Aorta (tissue), 5 donors: ENCODE measurements at regions not wholly inside any gene's neighbourhood (a gene's known extent, or its start where the extent isn't known, plus 50 kb on each side); places are given as distances from the start of the nearest gene placed in this dataset.

Experiments
- ATAC-seq: fragments of 200-7000 bp; cut with Tn5 transposase; one replicate; pipeline ENCODE4 v1.9.1; 2022; ENCODE audit warnings: moderate library complexity; ENCODE audit not compliant: low FRiP score
- DNase-seq, 2 donors: peaks; one replicate each; pipeline ENCODE4 v3.0.0-alpha.2; 2020
- H3K27ac ChIP-seq, 2 donors: one replicate each; pipeline ENCODE4 v1.5.1; 2013; ENCODE audit warnings: low read length in 2 of 2, mild to moderate bottlenecking in 2 of 2, moderate library complexity in 2 of 2, control low read depth in 1 of 2, inconsistent platforms in 1 of 2, low read depth in 1 of 2
- H3K27me3 ChIP-seq, 2 donors: one replicate each; pipeline ENCODE4 v1.6.1; 2013; ENCODE audit warnings: control low read depth in 1 of 2, low read length in 1 of 2, mild to moderate bottlenecking in 1 of 2, moderate library complexity in 1 of 2; ENCODE audit not compliant: insufficient read depth in 2 of 2, control insufficient read depth in 1 of 2
- H3K36me3 ChIP-seq, 2 donors: one replicate each; pipeline ENCODE4 v1.6.1; 2013; ENCODE audit warnings: control low read depth in 1 of 2, low read length in 1 of 2, mild to moderate bottlenecking in 1 of 2; ENCODE audit not compliant: insufficient read depth in 2 of 2, control insufficient read depth in 1 of 2
- H3K4me1 ChIP-seq, 2 donors: one replicate each; pipeline ENCODE4 v1.6.1; 2013; ENCODE audit warnings: low read length in 2 of 2, control low read depth in 1 of 2, mild to moderate bottlenecking in 1 of 2, moderate library complexity in 1 of 2; ENCODE audit not compliant: insufficient read depth in 2 of 2, control insufficient read depth in 1 of 2
- H3K4me3 ChIP-seq, 2 donors: one replicate each; pipeline ENCODE4 v1.5.1; 2013; ENCODE audit warnings: low read length in 2 of 2, control low read depth in 1 of 2, mild to moderate bottlenecking in 1 of 2
- H3K9me3 ChIP-seq: one replicate; pipeline ENCODE4 v1.6.1; 2013; ENCODE audit warnings: mild to moderate bottlenecking, low read length; ENCODE audit not compliant: control insufficient read depth
- WGBS, 2 donors: extraction: QIAGEN DNeasy Blood & Tissue Kit; methylation state at CpG; one replicate each; pipeline ENCODE4 v1.1.7; 2013; 5-methylcytosine and 5-hydroxymethylcytosine counted together
- intact Hi-C, 2 donors: fragments of 100-400 bp; cut with DNase I; formaldehyde crosslinking; loops; one replicate each; pipeline versions ENCODE4 v1.14.2 to v1.15.0; 2022
- donor health status: healthy with polysubstance abuse.
- donor health status: Bipolar disorder and iron deficiency.
- donor health status: DM: no; HTN: no; CAD: no.
- donor health status: DM: no; HTN: no; CAD: no.
- donor health status: DM: yes; HTN: yes; CAD: no.

- WGBS, 2 donors = 85 to 90% methylated on average over 3 of the region's 3 CpGs
- no peaks in the 10 kb centered on the region for H3K4me1 ChIP-seq
Measured at GRCh38 chr13:73230716-73231115, 171.9 kb downstream of the KLF5 start.

GRCh38 chr13:73228546-73228945, 169.7 kb downstream of the KLF5 start:
- Histone ChIP-seq H3K27me3 (no peaks in the 10 kb centered on the region), H3K27ac (no peak overlapping the region), H3K4me1 (no peaks in the 10 kb centered on the region), H3K4me3 (no peak overlapping the region), H3K36me3 (no peaks in the 10 kb centered on the region), H3K9me3 (no peaks in the 10 kb centered on the region)
- intact Hi-C loops = no loop called here
- DNase-seq = no peak
- no peak for ATAC-seq

More at GRCh38 chr13:73230716-73231115, 171.9 kb downstream of the KLF5 start:
- ATAC-seq (no peak), DNase-seq (no peak)
- Histone ChIP-seq H3K4me3 (no peak overlapping the region), H3K27me3 (no peaks in the 10 kb centered on the region), H3K36me3 (no peaks in the 10 kb centered on the region), H3K27ac (no peak overlapping the region), H3K9me3 (no peaks in the 10 kb centered on the region)
- intact Hi-C loops = no loop called here

GRCh38 chr13:73225990-73226389, 167.2 kb downstream of the KLF5 start:
- DNase-seq (no peak), ATAC-seq (no peak)
- Histone ChIP-seq H3K27me3 (no peaks in the 10 kb centered on the region), H3K9me3 (no peaks in the 10 kb centered on the region), H3K4me3 (no peak overlapping the region), H3K4me1 (no peaks in the 10 kb centered on the region), H3K36me3 (no peaks in the 10 kb centered on the region), H3K27ac (no peak overlapping the region)
- intact Hi-C loops = no loop called here
- WGBS, 2 donors = 94 to 97% methylated on average over 1 of the region's 1 CpG

GRCh38 chr13:73224703-73225102, 165.9 kb downstream of the KLF5 start:
- DNase-seq (no peak), ATAC-seq (no peak)
- Histone ChIP-seq H3K36me3 (no peaks in the 10 kb centered on the region), H3K27ac (no peak overlapping the region), H3K27me3 (no peaks in the 10 kb centered on the region), H3K9me3 (no peaks in the 10 kb centered on the region), H3K4me1 (no peaks in the 10 kb centered on the region), H3K4me3 (no peak overlapping the region)
- 85 to 88% methylated on average over 1 of the region's 1 CpG for WGBS, 2 donors
- intact Hi-C loops = no loop called here

- Histone ChIP-seq H3K4me1 (peaks cover 0 to 1% of the 10 kb centered on the region in 2 donors), H3K27ac (no peak overlapping the region), H3K27me3 (no peaks in the 10 kb centered on the region), H3K4me3 (no peak overlapping the region), H3K36me3 (no peaks in the 10 kb centered on the region), H3K9me3 (no peaks in the 10 kb centered on the region)
- intact Hi-C loops = no loop called here
- DNase-seq (no peak), ATAC-seq (no peak)
- WGBS, 2 donors = 85 to 87% methylated on average over 5 of the region's 5 CpGs
Measured at GRCh38 chr13:73223372-73223781, 164.6 kb downstream of the KLF5 start.

- intact Hi-C loops = no loop called here
Measured at GRCh38 chr13:73222627-73223305, 164.0 kb downstream of the KLF5 start.

GRCh38 chr13:73220966-73221720, 162.3 kb downstream of the KLF5 start:
- WGBS, 2 donors = 75 to 76% methylated on average over 8 of the region's 8 CpGs
- no peaks in the 10 kb centered on the region for H3K27me3 ChIP-seq
- peaks cover 2 to 4% of the 10 kb centered on the region in 2 donors for H3K4me1 ChIP-seq
- no peak for ATAC-seq
- no peaks in the 10 kb centered on the region for H3K36me3 ChIP-seq
- DNase-seq = no peak
- H3K9me3 ChIP-seq = no peaks in the 10 kb centered on the region
- intact Hi-C loops = no loop called here
- H3K27ac ChIP-seq = no peak overlapping the region
- H3K4me3 ChIP-seq = no peak overlapping the region

More at GRCh38 chr13:73222627-73223305, 164.0 kb downstream of the KLF5 start:
- Histone ChIP-seq H3K27ac (no peak overlapping the region), H3K9me3 (no peaks in the 10 kb centered on the region), H3K4me1 (peaks cover 0 to 1% of the 10 kb centered on the region in 2 donors), H3K27me3 (no peaks in the 10 kb centered on the region), H3K36me3 (no peaks in the 10 kb centered on the region), H3K4me3 (no peak overlapping the region)
- ATAC-seq (no peak), DNase-seq (no peak)
- WGBS, 2 donors = 95% methylated on average over 6 of the region's 6 CpGs

GRCh38 chr13:73218181-73218580, 159.4 kb downstream of the KLF5 start:
- no peak for DNase-seq
- H3K9me3 ChIP-seq = no peaks in the 10 kb centered on the region
- intact Hi-C loops = no loop called here
- H3K36me3 ChIP-seq = no peaks in the 10 kb centered on the region
- no peaks in the 10 kb centered on the region for H3K27me3 ChIP-seq
- WGBS, 2 donors = 84 to 90% methylated on average over 1 of the region's 1 CpG
- no peak overlapping the region for H3K27ac ChIP-seq
- H3K4me1 ChIP-seq = peaks cover 2 to 4% of the 10 kb centered on the region in 2 donors
- ATAC-seq = no peak
- H3K4me3 ChIP-seq = no peak overlapping the region

- Histone ChIP-seq H3K4me3 (no peak overlapping the region), H3K27ac (no peak overlapping the region), H3K4me1 (peaks cover 2 to 4% of the 10 kb centered on the region in 2 donors), H3K9me3 (no peaks in the 10 kb centered on the region), H3K27me3 (no peaks in the 10 kb centered on the region), H3K36me3 (no peaks in the 10 kb centered on the region)
- intact Hi-C loops = no loop called here
- DNase-seq = no peak
- ATAC-seq = no peak
- WGBS, 2 donors = 23 to 28% methylated on average over 5 of the region's 5 CpGs
Measured at GRCh38 chr13:73216381-73216831, 157.6 kb downstream of the KLF5 start.
